Vagina (tissue), 2 donors: ENCODE measurements at regions not wholly inside any gene's neighbourhood (a gene's known extent, or its start where the extent isn't known, plus 50 kb on each side); places are given as distances from the start of the nearest gene placed in this dataset.

Experiments used
- POLR2A ChIP-seq, 2 donors: fragments of 450-650 bp; IDR thresholded peaks; one replicate each; pipeline ENCODE4 v1.6.1; 2017; ENCODE audit warnings: antibody characterized with exemption in 2 of 2, mild to moderate bottlenecking in 2 of 2, moderate library complexity in 2 of 2
- POLR2AphosphoS5 ChIP-seq, 2 donors: sonication (generic); formaldehyde crosslinking; IDR thresholded peaks; one replicate each; pipeline ENCODE4 v1.9.0; 2017; ENCODE audit warnings: antibody characterized with exemption in 2 of 2, mild to moderate bottlenecking in 2 of 2, low read depth in 1 of 2; ENCODE audit not compliant: insufficient read depth in 1 of 2
- TF ChIP-seq, protein P1 (sequence below), 3 experiments: fragments of 450-650 bp in 2 of 3; fragments of 200-600 bp in 1 of 3; sonication (generic) in 1 of 3; IDR thresholded peaks; one replicate each; pipeline ENCODE4 v1.5.1; 2017 to 2019; ENCODE audit warnings: antibody characterized with exemption in 3 of 3, mild to moderate bottlenecking in 2 of 3, moderate library complexity in 2 of 3

DNA sequence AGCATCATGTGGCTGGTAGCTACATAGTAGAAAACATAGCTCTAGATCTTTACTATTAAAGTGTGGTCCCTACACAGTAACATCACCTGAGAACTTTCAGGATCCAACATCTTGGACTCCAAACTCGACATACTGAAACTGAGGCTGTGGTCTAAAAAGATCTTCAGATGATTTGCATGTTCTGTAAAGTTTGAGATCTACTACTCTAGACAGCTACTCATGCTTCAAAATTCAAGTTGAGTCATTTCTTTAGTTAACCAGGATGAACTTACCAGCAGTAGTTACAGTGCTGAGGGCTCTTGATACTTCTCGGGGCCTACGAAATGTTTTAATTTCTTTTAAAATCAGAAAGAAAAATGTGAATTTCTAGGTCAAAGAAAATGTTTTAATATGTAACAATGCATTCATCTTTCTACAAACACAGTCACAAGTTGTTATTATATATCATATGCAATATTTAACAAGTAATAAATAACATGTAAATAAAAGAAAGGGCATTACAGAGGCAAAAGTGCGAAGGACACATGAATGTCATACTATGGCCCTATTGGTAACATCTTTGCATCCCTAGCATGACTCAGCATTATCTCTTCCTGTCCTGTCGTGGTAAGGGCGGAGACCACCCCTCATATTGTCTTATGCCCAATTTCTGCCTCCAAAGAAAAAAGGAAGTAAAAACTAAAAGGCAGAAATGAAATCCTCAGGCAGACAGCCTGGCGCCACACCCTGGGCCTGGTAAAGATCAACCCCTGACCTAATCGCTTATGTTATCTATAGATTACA is 563.9 kb upstream of the TLE4 start:
- no peak for TF ChIP-seq POLR2AphosphoS5 (IDR thresholded peaks at IDR 0.05; ENCODE audit: insufficient read depth in 1 of 2, low read depth in 1 of 2)
- no peak for TF ChIP-seq POLR2A (IDR thresholded peaks at IDR 0.05)
- TF ChIP-seq, protein P1, sequence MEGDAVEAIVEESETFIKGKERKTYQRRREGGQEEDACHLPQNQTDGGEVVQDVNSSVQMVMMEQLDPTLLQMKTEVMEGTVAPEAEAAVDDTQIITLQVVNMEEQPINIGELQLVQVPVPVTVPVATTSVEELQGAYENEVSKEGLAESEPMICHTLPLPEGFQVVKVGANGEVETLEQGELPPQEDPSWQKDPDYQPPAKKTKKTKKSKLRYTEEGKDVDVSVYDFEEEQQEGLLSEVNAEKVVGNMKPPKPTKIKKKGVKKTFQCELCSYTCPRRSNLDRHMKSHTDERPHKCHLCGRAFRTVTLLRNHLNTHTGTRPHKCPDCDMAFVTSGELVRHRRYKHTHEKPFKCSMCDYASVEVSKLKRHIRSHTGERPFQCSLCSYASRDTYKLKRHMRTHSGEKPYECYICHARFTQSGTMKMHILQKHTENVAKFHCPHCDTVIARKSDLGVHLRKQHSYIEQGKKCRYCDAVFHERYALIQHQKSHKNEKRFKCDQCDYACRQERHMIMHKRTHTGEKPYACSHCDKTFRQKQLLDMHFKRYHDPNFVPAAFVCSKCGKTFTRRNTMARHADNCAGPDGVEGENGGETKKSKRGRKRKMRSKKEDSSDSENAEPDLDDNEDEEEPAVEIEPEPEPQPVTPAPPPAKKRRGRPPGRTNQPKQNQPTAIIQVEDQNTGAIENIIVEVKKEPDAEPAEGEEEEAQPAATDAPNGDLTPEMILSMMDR (IDR thresholded peaks at IDR 0.05) = no peak
